B cell (primary cell): ENCODE measurements at regions not wholly inside any gene's neighbourhood (a gene's known extent, or its start where the extent isn't known, plus 50 kb on each side); places are given as distances from the start of the nearest gene placed in this dataset.
"Not testable (repeated sequence)": the region's sequence is repeated elsewhere in the genome, so short reads cannot be mapped to it uniquely, and the experiment has no call there.

ENCODE experiments used
- ATAC-seq: fragments of 200-7000 bp; cut with Tn5 transposase; one replicate; pipeline ENCODE4 v1.10.0; 2021; ENCODE audit warnings: low read depth, mild to moderate bottlenecking, moderate number of reproducible peaks, moderate library complexity
- CTCF ChIA-PET: fragments of 350-600 bp; sonication (Branson Sonifier 250); formaldehyde crosslinking; loops from one replicate; lab custom pipeline; 2021; ENCODE audit warnings: antibody characterized with exemption, inconsistent platforms; lab: Charles Lee
- POLR2A ChIA-PET: fragments of 350-600 bp; sonication (Branson Sonifier 250); formaldehyde crosslinking; loops from one replicate; lab custom pipeline; 2021; ENCODE audit warnings: antibody characterized with exemption; lab: Charles Lee
- DNase-seq: peaks from one replicate; pipeline ENCODE4 v3.0.0; 2013
- H2AFZ ChIP-seq: 2 replicates; pipeline ENCODE4 v1.6.1; 2012; ENCODE audit warnings: mild to moderate bottlenecking, low read depth, low read length; ENCODE audit not compliant: insufficient read depth, poor library complexity, severe bottlenecking
- H3K27ac ChIP-seq, 2 donors: 1 replicate in 1 of 2; 2 replicates in 1 of 2; pipeline ENCODE4 v1.5.1; 2012 to 2013; ENCODE audit warnings: low read length in 2 of 2, mild to moderate bottlenecking in 2 of 2, moderate library complexity in 1 of 2
- H3K27me3 ChIP-seq, 4 experiments: fragments of 200-600 bp in 1 of 4; sonication (generic) in 1 of 4; replicated peaks in 1 of 4; 1 replicate in 2 of 4; 2 replicates in 2 of 4; pipeline versions ENCODE4 v1.6.1 to v1.7.0; 2013 to 2016; ENCODE audit warnings: low read length in 3 of 4, mild to moderate bottlenecking in 2 of 4, mixed read lengths in 1 of 4, moderate library complexity in 1 of 4; ENCODE audit not compliant: insufficient read depth in 4 of 4, control insufficient read depth in 3 of 4; ENCODE audit errors: control extremely low read depth in 1 of 4
- H3K36me3 ChIP-seq, 2 experiments: replicated peaks in 1 of 2; 1 replicate in 1 of 2; 2 replicates in 1 of 2; pipeline versions ENCODE4 v1.6.1 to v1.7.1; 2013; ENCODE audit warnings: low read length in 1 of 2; ENCODE audit not compliant: insufficient read depth in 2 of 2, control insufficient read depth in 1 of 2; ENCODE audit errors: control extremely low read depth in 1 of 2, extremely low read depth in 1 of 2
- H3K4me1 ChIP-seq, 2 donors: fragments of 200-600 bp in 1 of 2; sonication (generic) in 1 of 2; 1 replicate in 1 of 2; 2 replicates in 1 of 2; pipeline versions ENCODE4 v1.5.1 to v1.6.1; 2013 to 2017; ENCODE audit warnings: low read length in 2 of 2; ENCODE audit not compliant: control insufficient read depth in 2 of 2, insufficient read depth in 2 of 2
- H3K4me2 ChIP-seq: replicated peaks from 2 replicates; pipeline ENCODE3; 2012; ENCODE audit warnings: mild to moderate bottlenecking, low read depth, low read length; ENCODE audit not compliant: poor library complexity, severe bottlenecking
- H3K4me3 ChIP-seq, 5 experiments: fragments of 200-600 bp in 1 of 5; sonication (generic) in 1 of 5; 1 replicate in 3 of 5; 2 replicates in 2 of 5; pipeline versions ENCODE4 v1.5.1 to v1.7.0; 2011 to 2016; ENCODE audit warnings: low read length in 4 of 5, mild to moderate bottlenecking in 4 of 5, low read depth in 2 of 5, control low read depth in 1 of 5, moderate library complexity in 1 of 5; ENCODE audit not compliant: insufficient read depth in 1 of 5; ENCODE audit errors: control extremely low read depth in 1 of 5, extremely low read depth in 1 of 5
- H3K79me2 ChIP-seq: fragments of 200-600 bp; sonication (generic); one replicate; pipeline ENCODE4 v1.6.0; 2016; ENCODE audit warnings: low read length; ENCODE audit not compliant: control insufficient read depth, insufficient read depth
- H3K9ac ChIP-seq: fragments of 200-600 bp; sonication (generic); 2 replicates; pipeline ENCODE4 v1.6.1; 2017; ENCODE audit warnings: mild to moderate bottlenecking, low read length, moderate library complexity
- H3K9me3 ChIP-seq, 3 donors: one replicate each; pipeline versions ENCODE4 v1.6.1 to v1.7.1; 2013; ENCODE audit warnings: low read length in 2 of 3; ENCODE audit not compliant: control insufficient read depth in 2 of 3, insufficient read depth in 1 of 3; ENCODE audit errors: control extremely low read depth in 1 of 3
- H4K20me1 ChIP-seq: 2 replicates; pipeline ENCODE4 v1.6.0; 2012; ENCODE audit warnings: mild to moderate bottlenecking, low read length; ENCODE audit not compliant: insufficient read depth, control insufficient read depth, poor library complexity, severe bottlenecking
- H3K27ac Mint-ChIP-seq: one replicate; pipeline ENCODE4 v1.8.0; 2021; ENCODE audit warnings: mixed read lengths
- H3K27me3 Mint-ChIP-seq: one replicate; pipeline ENCODE4 v1.8.0; 2021; ENCODE audit warnings: mixed read lengths
- H3K4me1 Mint-ChIP-seq: one replicate; pipeline ENCODE4 v1.8.0; 2021; ENCODE audit warnings: mixed read lengths
- H3K4me3 Mint-ChIP-seq: one replicate; pipeline ENCODE4 v1.8.0; 2021; ENCODE audit warnings: mixed read lengths
- H3K9me3 Mint-ChIP-seq: one replicate; pipeline ENCODE4 v1.8.0; 2022; ENCODE audit warnings: mixed read lengths; ENCODE audit not compliant: insufficient read depth
- EZH2 ChIP-seq: IDR thresholded peaks from 2 replicates; pipeline ENCODE4 v1.6.1; 2012; ENCODE audit warnings: borderline replicate concordance, low read depth, mild to moderate bottlenecking, moderate library complexity, low read length; ENCODE audit not compliant: insufficient read depth, poor library complexity, severe bottlenecking
- WGBS: methylation state at CpG from one replicate; pipeline ENCODE4 v1.1.5; 2013; ENCODE audit warnings: missing lambda C conversion rate; ENCODE audit not compliant: insufficient coverage; 5-methylcytosine and 5-hydroxymethylcytosine counted together
- intact Hi-C: fragments of 100-400 bp; cut with micrococcal nuclease; formaldehyde crosslinking; loops from one replicate; pipeline ENCODE4 v1.10.0; 2022
- TF ChIP-seq, protein P1 (sequence below): fragments of 200-600 bp; IDR thresholded peaks from one replicate; pipeline ENCODE4 v1.8.0; 2022; ENCODE audit warnings: antibody characterized with exemption, mild to moderate bottlenecking

DNA sequence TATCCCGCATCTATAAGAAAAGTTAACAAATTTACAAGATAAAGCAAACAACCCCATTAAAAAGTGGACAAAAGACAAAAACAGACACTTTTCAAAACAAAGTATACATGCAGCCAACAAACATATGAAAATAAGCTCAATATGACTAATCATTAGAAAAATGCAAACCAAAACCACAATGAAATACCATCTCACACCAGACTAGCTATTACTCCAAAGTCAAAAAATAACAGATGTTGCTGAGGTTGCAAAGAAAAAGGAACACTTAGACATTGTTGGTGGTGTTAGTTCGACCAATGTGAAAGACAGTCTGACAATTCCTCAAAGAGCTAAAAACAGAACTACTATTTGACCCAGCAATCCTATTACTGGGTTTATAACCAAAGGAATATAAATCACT, 968.6 kb upstream of the USP15 start:
- Mint-ChIP-seq H3K4me1 (no peaks in the 10 kb centered on the region), H3K9me3 (peaks cover 10% of the 10 kb centered on the region), H3K27ac (no peak overlapping the region), H3K4me3 (no peak overlapping the region), H3K27me3 (no peaks in the 10 kb centered on the region)
- DNase-seq (no peak), ATAC-seq (no peak)
- Histone ChIP-seq H3K4me2 (no peak overlapping the region), H2AFZ (no peak overlapping the region), H3K4me3 (no peak overlapping the region), H3K9me3 (peaks cover 4 to 7% (median 5%) of the 10 kb centered on the region in 3 donors), H3K27ac (no peak overlapping the region), H4K20me1 (no peaks in the 10 kb centered on the region), H3K79me2 (no peaks in the 10 kb centered on the region), H3K9ac (no peak overlapping the region), H3K36me3 (no peaks in the 10 kb centered on the region), H3K27me3 (no peaks in the 10 kb centered on the region), H3K4me1 (no peaks in the 10 kb centered on the region)
- ChIA-PET CTCF (no interaction called here), POLR2A (no interaction called here)
- WGBS = 100% methylated on average over 1 of the region's 2 CpGs
- TF ChIP-seq, protein P1, sequence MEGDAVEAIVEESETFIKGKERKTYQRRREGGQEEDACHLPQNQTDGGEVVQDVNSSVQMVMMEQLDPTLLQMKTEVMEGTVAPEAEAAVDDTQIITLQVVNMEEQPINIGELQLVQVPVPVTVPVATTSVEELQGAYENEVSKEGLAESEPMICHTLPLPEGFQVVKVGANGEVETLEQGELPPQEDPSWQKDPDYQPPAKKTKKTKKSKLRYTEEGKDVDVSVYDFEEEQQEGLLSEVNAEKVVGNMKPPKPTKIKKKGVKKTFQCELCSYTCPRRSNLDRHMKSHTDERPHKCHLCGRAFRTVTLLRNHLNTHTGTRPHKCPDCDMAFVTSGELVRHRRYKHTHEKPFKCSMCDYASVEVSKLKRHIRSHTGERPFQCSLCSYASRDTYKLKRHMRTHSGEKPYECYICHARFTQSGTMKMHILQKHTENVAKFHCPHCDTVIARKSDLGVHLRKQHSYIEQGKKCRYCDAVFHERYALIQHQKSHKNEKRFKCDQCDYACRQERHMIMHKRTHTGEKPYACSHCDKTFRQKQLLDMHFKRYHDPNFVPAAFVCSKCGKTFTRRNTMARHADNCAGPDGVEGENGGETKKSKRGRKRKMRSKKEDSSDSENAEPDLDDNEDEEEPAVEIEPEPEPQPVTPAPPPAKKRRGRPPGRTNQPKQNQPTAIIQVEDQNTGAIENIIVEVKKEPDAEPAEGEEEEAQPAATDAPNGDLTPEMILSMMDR = no peak
- TF ChIP-seq EZH2 = no peak
- intact Hi-C loops = no loop called here

DNA sequence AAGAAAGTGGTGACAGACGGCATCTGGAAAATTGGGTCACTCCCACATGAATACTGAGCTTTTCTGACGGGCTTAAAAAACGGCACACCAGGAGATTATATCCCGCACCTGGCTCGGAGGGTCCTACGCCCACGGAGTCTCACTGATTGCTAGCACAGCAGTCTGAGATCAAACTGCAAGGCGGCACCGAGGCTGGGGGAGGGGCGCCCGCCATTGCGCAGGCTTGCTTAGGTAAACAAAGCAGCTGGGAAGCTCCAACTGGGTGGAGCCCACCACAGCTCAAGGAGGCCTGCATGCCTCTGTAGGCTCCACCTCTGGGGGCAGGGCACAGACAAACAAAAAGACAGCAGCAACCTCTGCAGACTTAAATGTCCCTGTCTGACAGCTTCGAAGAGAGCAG, 966.2 kb upstream of the USP15 start:
- H3K9me3 Mint-ChIP-seq = not testable (repeated sequence)

More for the DNA sequence above, 966.2 kb upstream of the USP15 start:
- H3K4me3 ChIP-seq, H3K9me3 ChIP-seq, ATAC-seq, H3K4me2 ChIP-seq, H3K9ac ChIP-seq, DNase-seq, H3K27me3 ChIP-seq, H3K79me2 ChIP-seq, CTCF ChIA-PET, POLR2A ChIA-PET, H3K27me3 Mint-ChIP-seq, H2AFZ ChIP-seq, H4K20me1 ChIP-seq, H3K4me1 ChIP-seq, intact Hi-C loops, H3K27ac Mint-ChIP-seq, H3K4me1 Mint-ChIP-seq, H3K36me3 ChIP-seq, H3K4me3 Mint-ChIP-seq, H3K27ac ChIP-seq: not testable (repeated sequence)
- 94% methylated on average over 13 of the region's 13 CpGs for WGBS
